HG03432 (cell line): ENCODE measurements at regions not wholly inside any gene's neighbourhood (a gene's known extent, or its start where the extent isn't known, plus 50 kb on each side); places are given as distances from the start of the nearest gene placed in this dataset.
"Not testable (repeated sequence)": the region's sequence is repeated elsewhere in the genome, so short reads cannot be mapped to it uniquely, and the experiment has no call there.

Experiments used
- ATAC-seq: cut with Tn5 transposase; IDR thresholded peaks from one replicate; pipeline ENCODE4 v1.9.1; 2021; ENCODE audit warnings: mild to moderate bottlenecking, moderate library complexity; ENCODE audit not compliant: unreplicated experiment

DNA sequence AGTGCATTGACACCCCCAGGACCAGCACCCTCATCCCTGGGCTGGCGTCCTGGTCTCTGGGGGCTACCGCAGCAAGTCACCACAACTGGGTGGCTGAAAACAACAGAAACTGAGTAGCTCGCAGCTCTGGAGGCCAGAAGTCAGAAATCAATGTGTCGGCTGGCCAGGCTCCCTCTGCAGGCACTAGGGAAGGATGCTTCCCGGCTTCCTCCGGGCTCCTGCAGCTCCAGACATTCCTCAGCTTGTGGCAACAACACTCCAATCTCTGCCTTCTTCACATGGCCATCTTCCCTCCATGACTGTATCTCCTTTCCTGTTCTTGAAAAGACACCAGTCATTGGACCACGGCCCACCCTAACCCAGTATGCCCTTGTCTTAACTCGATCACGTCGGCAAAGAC, 224.2 kb downstream of the NPHP4 start:
- ATAC-seq = no peak

DNA sequence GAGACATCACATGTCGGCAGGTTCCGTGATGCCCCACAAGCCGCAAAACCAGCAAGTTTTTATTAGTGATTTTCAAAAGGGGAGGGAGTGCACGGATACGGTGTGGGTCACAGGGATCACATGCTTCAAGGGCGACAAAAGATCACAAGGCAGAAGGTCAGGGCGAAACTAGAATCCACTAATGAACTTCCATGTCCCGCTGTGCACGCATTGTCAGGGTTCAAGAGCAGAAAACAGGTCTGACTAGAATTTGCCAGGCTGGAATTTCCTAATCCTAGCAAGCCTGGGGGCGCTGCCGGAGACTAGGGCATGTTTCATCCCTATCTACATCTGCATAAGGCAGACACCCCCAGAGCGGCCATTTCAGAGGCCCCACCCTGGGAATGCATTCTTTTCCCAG, 225.2 kb downstream of the NPHP4 start:
- ATAC-seq = not testable (repeated sequence)

DNA sequence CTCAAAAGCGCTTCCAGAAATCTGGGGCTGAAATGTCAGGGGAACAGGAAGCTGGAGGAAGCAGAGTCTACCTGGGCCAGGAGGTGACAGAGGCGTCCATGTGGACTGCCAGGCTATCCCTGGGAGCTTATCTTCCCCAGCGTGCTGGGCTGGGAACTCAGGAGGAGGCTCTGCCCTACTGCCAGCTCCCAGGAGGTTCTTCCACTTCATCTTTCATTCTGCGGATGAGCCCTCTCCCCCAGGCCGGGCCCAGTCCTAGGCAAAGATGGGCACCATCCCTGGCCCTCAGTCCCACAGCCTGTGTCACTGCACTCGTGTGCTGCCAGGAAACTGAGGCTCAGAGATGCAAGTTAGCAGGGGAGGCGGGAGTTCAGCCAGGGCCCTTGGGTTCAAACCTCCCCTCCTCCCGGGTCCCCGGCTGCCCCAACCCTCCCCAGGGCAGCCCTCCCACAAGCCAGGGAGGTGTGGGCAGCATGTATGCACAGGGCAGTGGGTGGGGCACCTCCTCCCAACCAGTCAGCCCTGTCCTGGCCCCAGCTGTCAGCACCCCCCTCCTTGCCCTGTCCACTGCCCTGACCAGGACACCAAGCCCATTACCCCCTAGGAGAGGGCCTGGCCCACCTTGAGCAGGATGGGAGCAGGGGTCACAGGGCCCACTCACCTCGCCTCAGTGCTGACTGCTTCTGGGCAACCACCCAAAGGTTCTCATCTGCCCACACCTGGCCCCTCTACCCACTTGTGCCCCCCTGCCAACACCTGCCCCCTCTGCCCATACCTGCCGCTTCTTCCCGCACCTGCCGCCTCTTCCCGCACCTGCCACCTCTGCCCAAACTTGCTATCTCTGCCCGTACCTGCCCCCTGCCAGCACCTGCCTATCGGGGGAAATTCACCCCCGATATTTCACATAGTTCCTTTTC, 226.0 kb downstream of the NPHP4 start:
- no peak for ATAC-seq

DNA sequence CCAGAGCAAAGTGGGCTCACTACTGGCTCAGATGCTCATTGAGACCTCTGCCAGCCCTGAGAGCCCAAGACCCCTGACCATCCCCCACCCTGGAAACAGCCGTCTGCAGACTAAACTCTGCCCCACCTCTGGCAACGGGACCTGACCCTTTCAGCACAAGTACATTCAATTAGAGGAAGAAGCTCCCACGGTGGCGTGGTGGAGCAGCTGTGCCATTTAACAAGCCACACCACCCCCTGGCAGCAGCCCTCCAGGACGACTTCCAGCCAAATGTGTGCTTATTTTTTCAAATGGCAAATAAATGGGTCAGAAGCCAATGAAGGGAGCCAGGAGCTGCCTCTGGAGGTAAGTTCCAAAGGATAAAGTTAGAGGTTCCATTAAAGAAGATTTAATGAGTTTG, 226.7 kb downstream of the NPHP4 start:
- no peak for ATAC-seq

DNA sequence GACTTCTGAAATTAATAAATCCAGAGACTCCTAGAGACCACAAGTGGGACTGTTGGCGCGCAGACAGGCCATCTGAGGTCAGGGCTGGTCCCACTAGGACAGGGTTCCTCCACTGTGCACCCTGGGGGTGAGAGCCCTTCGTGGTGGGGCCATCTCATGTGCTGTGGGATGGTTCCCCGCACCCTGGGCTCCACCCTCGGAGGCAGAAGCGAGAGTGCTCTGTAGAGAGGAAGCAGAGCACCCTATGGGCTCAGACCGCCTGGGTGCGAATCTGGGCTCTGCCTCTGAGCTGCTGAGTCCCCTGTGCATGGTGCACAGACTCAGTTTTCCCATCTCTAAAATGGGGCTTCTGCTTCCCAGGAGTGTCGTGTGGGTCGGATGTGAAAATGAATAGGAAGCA, 227.3 kb downstream of the NPHP4 start:
- no peak for ATAC-seq

DNA sequence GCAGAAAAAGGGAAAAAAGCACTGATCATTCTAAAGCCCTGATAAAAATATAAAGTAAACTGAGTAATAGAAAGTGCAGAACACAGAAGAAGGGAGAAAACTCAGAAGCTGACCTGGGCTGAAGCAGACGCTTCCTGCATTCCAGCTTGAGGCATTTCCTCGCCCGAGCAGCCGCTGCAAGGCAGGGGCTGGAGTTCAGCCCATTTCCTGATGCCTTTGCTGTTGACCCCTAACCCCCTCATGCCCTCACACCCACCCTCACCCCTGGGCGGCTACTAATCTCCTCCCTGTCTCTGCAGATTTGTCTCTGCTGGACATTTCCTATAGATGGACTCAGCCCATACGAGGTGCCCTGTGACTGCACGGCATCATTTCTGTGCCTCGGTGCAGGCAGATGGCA, 227.8 kb downstream of the NPHP4 start:
- ATAC-seq = no peak

DNA sequence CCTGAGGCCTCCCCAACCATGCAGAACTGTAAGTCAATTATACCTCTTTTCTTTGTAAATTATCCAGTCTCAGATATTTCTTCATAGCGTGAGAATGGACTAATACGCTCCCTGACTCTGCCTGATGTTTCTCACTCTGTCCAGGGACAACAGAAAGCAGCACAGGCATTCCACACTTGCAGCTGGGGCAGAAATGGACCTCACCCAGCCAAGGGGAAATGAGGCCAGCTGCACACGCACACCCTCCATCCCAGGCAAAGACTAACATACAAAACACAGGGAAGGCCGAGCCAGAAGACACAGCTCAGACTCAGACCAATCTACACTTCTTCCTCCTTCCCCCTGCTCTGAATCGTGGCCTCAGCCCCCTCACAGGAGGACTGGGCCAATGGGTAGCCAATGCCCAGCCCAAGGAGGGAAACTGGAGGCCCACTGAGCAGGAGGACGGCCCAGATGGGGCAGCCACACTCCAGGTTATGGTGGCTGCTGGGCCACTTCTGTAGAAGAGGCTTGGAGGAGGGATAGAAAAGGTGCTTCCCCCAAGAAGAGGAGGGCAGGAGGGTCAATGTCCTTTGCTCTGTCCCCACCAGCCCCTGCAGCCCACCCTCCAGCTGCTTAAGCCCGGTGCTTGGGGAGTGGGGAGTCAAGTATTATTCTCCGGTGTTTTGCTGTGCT, 228.4 kb downstream of the NPHP4 start:
- ATAC-seq = no peak

DNA sequence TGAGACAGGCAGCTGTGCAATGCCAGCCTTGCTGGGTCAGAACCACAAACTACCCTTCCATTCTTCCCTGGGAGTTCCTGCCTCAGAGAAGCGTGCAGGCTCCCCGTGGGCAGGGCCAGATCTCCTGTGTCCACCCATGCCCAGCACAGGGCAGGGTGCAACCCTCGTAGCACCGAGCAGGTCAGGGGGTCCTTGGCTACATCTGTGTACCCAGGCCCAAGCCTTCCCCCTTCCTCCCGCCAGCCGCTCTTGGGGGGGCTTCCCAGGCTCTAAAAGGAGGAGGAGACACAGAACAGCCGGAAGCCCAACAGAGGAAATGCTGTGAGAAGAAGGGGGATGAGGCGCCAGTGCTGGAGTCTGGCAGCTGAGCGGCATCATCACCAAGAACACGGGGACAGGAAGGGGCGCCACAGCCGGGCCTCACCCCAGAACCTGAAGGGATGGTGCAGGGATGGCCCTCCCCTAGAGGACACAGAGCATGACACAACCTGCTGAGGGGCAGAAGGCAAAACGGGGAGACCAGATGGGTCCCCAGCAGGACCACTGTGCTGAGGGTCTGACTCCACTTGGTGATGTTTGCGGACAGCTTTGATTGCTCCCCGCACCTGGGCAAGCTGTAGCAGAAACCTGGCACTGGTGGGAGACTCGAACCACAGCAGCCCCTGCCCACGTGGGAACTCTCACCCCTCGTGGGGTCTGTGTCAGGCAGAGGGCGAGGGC, 233.2 kb downstream of the NPHP4 start:
- no peak for ATAC-seq

DNA sequence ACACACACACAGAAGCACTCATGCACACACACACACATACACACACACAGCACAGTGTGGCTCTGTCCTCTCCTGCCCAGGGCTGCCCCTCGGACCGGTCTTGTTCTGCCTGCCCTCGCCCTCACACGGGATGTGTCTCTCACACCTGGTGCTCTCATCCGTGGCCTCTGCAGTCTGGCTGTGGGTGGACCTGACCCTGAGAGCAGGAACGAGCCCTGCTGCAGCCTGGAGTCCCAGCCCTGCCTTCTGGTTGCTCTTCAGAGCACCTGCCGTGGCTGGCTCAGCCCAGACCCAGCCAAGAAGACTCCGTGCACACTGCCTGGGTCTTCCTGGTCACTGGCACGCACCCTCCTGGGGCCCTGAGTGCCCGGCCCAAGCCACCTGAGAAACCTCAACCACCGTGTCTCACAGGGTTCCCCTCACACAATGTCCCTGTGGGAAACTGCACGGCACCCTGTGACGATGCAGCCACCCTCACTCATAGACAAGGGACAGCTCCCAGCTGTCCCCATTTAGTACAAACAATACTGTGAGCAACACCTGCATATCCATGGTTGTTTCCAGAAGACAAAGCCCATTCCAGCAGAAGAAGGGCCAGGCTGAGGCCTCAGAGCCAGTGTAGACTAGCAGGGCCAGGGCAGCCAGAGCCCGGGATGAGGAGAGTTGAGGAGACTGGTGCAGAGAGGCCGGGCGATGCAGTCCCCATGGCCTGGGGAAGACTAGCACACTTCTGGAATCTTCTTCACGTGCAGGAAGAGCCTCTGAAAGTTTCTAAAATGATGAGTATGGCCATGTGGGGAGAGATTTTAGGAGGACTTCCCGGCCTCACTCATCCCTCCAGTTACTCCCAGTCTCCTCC, 234.0 kb downstream of the NPHP4 start:
- ATAC-seq = no peak

DNA sequence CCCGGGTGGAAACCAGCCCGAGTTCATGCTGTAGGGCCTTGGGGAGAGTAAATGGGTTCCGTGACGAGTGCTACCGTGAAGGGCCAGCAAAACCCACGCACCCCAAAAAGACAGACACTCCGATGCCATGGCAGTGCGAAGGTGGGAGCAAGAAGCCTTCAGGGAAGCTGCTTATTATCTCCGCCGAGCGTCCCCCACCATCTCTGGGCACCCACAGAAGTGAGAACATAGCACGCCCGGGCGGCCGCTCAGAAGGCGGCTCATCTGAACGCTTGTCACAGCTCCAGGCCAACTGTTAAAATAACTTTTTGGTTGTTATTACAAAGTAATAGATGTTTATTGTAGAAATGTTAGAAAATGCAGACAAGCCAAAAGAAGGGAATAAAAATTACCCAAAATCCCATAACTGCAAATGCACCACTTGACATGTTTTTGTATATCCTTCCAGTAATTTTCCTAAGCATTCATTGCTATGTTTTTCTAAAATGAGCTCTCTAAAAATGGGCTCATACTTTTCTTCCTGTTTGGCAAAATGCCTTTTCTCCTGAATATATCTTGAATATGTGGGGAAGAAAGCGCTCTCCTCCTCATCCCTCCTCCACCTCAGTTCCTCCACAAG, 234.9 kb downstream of the NPHP4 start:
- no peak for ATAC-seq

DNA sequence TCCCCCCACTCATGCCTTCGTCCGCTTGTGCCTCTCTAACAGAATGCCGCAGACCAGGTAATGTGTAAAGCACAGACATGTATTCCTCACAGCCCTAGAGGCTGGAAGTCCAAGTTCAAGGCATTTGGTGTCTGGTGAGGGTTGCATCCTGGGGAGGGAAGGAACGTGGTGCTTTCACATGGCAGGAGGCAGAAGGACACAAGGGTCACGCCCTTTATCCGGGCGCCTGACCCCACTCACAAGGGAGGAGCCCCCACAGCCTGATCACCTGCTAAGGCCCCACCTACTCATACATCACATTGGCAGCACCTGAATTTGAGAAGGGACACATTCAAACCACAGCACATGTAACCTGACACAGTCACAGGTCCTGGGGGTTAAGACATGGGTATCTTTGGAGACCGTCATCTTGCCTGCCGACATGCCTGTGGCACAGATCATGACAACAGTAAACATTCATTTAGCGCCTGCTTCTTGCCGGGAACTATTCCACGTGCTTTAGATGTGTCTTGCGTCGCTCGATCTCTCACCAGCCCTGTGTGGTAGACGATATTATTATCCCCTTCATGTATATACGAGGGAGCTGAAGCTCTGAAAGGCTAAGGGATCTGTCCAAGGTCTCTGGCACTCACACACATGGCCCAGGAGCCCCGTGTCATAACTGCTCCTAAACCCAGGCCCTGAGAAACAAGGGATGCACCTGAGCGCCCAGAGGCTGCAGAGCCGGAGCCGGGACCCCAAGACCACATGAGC, 235.6 kb downstream of the NPHP4 start:
- ATAC-seq = no peak

DNA sequence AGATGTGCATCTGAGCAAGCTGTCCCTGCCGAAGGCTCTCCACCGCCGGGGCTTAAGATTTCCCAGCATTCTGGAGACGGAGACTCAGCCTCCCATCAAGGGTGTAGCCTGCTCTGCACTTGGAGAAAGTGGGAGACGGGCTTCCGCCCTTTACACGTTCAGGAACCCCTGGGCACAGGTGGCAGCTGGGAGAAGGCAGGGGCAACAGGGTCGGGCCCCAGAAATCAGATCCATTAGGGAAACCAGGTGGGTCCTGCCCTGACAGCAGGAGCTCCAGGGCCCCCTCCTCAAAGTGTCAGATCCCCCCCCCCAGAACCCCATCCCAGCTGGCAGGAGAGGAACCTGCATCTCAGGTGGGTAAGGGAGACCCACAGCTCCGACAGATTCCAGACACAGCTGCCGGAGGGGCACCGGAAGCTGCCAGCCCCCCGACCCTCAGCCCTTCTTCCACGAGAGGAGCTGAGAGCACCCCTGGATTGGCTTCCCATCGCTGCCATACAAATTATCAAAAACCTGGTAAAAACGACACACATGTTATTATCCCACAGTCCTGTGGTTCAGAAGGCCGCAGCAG, 236.6 kb downstream of the NPHP4 start:
- ATAC-seq = no peak

DNA sequence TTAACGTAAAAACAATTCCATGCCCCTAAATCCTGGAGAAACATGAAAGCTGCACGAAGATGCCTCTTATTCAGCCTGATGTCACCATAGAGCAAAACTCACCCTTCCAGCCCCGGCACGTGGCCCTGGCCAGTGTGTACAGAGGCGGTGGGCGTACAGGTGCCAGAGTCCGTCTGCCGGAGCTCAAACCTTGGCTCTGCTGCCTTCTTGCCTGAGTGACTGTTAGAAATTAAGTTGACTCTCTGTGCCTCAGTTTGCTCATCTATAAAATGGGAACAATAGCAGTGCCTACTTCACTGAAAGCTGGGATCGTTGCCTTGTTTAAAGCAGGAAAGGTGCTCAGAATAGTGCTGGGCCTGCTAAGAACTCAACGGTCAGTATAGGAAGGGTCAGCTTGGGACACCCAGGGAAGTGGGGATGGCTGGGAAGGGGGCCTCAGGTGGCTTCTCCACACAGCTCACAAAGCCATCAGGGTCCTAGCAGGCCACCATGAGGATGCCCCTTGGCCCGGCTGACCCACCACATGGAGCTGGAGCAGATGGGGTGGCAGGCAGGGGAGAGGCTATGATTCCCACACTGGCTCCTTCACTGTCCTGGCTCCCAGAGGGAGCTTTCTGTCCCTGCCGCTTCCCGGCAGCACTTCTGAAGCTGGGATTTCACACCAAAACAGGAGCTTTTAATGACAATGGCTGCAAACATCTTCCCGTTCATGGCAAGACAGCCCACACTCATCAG, 237.2 kb downstream of the NPHP4 start:
- ATAC-seq = no peak

DNA sequence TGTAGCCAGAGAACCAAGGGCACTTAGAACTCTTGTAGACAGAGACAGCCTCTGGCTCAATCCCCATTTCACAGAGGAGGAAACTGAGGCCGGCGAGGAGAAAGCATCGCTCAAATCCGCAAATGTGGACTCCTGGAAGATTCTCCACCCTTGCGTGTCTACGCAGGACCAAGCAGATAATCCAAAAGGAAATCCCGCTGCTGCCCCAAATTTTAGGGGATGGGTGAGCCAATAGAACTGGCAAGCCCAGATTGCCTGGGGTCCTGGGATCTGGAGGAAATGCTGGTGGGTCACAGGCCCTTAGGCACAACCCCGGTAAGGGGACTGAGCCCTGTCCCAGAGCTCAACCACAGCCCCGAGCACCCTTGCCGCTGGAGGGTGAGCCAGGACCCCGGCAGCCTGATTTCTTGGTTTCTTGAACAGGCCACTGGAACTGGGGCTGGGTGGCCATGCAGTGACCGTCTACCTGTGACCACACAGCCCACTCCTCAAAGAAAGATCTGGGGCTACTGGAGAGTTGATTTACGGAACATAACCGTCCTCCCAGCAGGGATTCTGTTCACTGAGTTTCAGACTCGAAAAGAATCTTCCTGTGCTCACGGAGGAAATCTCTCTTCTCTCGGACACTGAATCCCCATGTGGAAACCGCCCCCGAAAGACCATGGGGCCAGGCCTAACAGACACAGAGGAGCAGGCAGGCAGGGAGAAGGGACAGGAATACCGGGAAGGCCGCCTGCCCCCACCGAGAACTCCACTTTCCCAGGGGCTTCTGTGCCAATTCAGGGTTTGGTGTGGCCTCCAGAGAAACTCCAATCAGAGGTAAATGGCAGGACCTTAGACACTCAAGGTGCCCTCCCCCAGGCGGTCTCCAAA, 238.4 kb downstream of the NPHP4 start:
- no peak for ATAC-seq

DNA sequence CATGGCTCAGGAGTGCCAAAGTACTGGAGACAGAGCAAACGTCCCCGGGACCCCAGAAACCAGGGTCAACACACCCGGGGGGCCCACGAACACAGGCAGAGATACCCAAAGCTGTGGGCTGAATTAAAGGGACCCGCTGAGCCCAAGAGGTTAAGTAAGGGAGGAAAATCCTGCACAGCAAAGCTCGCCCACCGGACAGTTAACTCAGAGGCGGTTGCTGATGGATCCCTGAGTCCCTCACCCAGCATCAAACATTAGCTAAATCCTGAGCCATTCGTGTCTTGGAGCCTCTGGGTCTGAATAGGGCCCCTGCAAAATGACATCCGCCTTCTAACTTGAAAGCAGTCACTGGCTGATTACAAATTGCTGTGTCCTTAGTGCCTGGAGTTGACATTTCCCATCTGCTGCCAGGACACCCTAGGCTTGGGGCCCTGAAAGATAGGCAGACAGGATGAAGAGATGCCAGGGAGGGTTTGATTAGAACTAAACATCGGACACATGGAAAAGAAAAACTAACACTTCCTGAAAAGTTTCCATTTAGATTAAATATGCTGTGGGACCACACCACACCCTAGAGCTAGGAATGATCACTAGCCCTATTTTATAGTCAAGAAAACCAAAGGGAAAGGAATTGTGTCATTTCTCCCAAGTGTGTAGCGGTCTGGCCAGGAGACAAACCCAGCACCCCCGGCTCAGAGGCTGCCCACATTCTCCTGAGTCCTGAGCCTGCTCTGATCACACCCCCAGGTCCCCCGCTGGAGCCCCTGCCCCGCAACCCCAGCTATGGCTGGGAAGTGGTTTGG, 239.3 kb downstream of the NPHP4 start:
- no peak for ATAC-seq

DNA sequence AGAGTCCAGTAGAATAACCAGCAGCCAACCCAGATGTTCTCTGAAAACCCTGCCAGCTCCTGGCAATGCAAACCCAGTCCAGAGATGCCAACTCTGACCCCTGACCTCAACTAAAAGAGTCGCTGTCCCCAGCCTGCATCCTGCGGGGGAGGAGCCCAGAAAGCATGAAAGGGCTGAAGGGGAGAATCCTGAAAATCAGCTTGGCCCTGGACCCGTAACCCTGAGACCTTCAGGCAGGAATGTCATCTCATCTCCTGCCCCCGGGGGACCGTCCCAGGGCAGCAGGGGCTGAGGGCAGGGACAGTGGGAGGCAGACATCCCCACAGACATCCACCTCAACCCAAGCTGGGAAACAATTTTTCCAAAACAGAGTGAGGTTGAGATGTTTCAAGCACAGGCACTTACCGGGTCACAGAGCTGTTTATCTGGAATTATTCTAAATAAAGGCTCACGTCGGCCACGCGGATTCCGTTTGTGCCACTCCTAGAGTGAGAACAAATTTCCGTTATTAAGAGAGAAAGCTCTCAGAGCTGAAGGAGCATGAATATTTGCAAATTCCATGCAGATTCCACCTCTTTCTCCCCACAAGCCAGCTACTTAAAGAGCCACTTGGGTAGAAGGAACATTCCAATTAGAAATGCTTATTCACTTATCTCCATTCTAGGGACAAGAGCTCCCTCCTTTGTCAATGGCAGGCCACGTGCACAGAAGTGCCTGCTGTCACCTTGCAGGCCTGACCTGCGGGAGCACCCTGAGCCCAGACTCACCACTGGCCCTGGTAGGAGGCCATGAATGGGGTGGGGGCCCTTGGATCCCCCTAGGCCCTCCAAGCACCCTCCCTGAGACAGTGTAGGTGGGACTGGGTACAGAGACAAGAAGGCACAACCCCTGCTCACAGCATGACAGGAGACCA, 240.1 kb downstream of the NPHP4 start:
- no peak for ATAC-seq
